GM19240 (cell line): ENCODE measurements at regions not wholly inside any gene's neighbourhood (a gene's known extent, or its start where the extent isn't known, plus 50 kb on each side); places are given as distances from the start of the nearest gene placed in this dataset.
"Not testable (repeated sequence)": the region's sequence is repeated elsewhere in the genome, so short reads cannot be mapped to it uniquely, and the experiment has no call there.

ENCODE experiments used
- DNase-seq: peaks from one replicate; pipeline ENCODE4 v3.0.0; 2011; ENCODE audit warnings: low spot score; ENCODE audit not compliant: insufficient read length

- DNase-seq = no peak
Measured at GRCh38 chr14:25349269-25349668, 299.3 kb upstream of the STXBP6 start.

GRCh38 chr14:25340882-25341281, 290.9 kb upstream of the STXBP6 start:
- DNase-seq = no peak

GRCh38 chr14:25322784-25323183, 272.8 kb upstream of the STXBP6 start:
- no peak for DNase-seq

GRCh38 chr14:25316007-25316406, 266.1 kb upstream of the STXBP6 start:
- DNase-seq = not testable (repeated sequence)

GRCh38 chr14:25308244-25308643, 258.3 kb upstream of the STXBP6 start:
- DNase-seq = no peak

- no peak for DNase-seq
Measured at GRCh38 chr14:25303934-25304333, 254.0 kb upstream of the STXBP6 start.

GRCh38 chr14:25298238-25298637, 248.3 kb upstream of the STXBP6 start:
- DNase-seq = no peak

- not testable (repeated sequence) for DNase-seq
Measured at GRCh38 chr14:25290154-25290553, 240.2 kb upstream of the STXBP6 start.

- no peak for DNase-seq
Measured at GRCh38 chr14:25274529-25274928, 224.6 kb upstream of the STXBP6 start.

- DNase-seq = no peak
Measured at GRCh38 chr14:25267186-25267585, 217.2 kb upstream of the STXBP6 start.

GRCh38 chr14:25259470-25259869, 209.5 kb upstream of the STXBP6 start:
- DNase-seq = no peak

GRCh38 chr14:25252793-25253192, 202.8 kb upstream of the STXBP6 start:
- DNase-seq = no peak

- DNase-seq = no peak
Measured at GRCh38 chr14:25250516-25250915, 200.6 kb upstream of the STXBP6 start.

- DNase-seq = no peak
Measured at GRCh38 chr14:25247609-25248008, 197.7 kb upstream of the STXBP6 start.

GRCh38 chr14:25246751-25247150, 196.8 kb upstream of the STXBP6 start:
- DNase-seq = no peak

GRCh38 chr14:25239170-25239569, 189.2 kb upstream of the STXBP6 start:
- no peak for DNase-seq

- DNase-seq = no peak
Measured at GRCh38 chr14:25237845-25238244, 187.9 kb upstream of the STXBP6 start.

- DNase-seq = no peak
Measured at GRCh38 chr14:25233613-25234012, 183.7 kb upstream of the STXBP6 start.

GRCh38 chr14:25231004-25231403, 181.1 kb upstream of the STXBP6 start:
- DNase-seq = no peak

GRCh38 chr14:25226214-25226613, 176.3 kb upstream of the STXBP6 start:
- DNase-seq = no peak

- no peak for DNase-seq
Measured at GRCh38 chr14:25222256-25222655, 172.3 kb upstream of the STXBP6 start.

GRCh38 chr14:25220514-25220913, 170.6 kb upstream of the STXBP6 start:
- no peak for DNase-seq

GRCh38 chr14:25215607-25216006, 165.7 kb upstream of the STXBP6 start:
- DNase-seq = no peak

GRCh38 chr14:25197885-25198284, 147.9 kb upstream of the STXBP6 start:
- no peak for DNase-seq
